Vagina (tissue), 2 donors: ENCODE measurements at regions not wholly inside any gene's neighbourhood (a gene's known extent, or its start where the extent isn't known, plus 50 kb on each side); places are given as distances from the start of the nearest gene placed in this dataset.

Experiments
- CTCF ChIP-seq, 3 experiments: fragments of 450-650 bp in 2 of 3; fragments of 200-600 bp in 1 of 3; sonication (generic) in 1 of 3; IDR thresholded peaks; one replicate each; pipeline ENCODE4 v1.5.1; 2017 to 2019; ENCODE audit warnings: antibody characterized with exemption in 3 of 3, mild to moderate bottlenecking in 2 of 3, moderate library complexity in 2 of 3
- POLR2A ChIP-seq, 2 donors: fragments of 450-650 bp; IDR thresholded peaks; one replicate each; pipeline ENCODE4 v1.6.1; 2017; ENCODE audit warnings: antibody characterized with exemption in 2 of 2, mild to moderate bottlenecking in 2 of 2, moderate library complexity in 2 of 2
- POLR2AphosphoS5 ChIP-seq, 2 donors: sonication (generic); formaldehyde crosslinking; IDR thresholded peaks; one replicate each; pipeline ENCODE4 v1.9.0; 2017; ENCODE audit warnings: antibody characterized with exemption in 2 of 2, mild to moderate bottlenecking in 2 of 2, low read depth in 1 of 2; ENCODE audit not compliant: insufficient read depth in 1 of 2

- TF ChIP-seq CTCF (IDR thresholded peaks at IDR 0.05) (no peak), POLR2A (IDR thresholded peaks at IDR 0.05) (no peak), POLR2AphosphoS5 (IDR thresholded peaks at IDR 0.05; ENCODE audit: insufficient read depth in 1 of 2, low read depth in 1 of 2) (no peak)
These were observed 473.9 kb downstream of the XYLT1 start for GRCh38 chr16:16996827-16997226.
